SK-N-MC (cell line): ENCODE measurements at regions not wholly inside any gene's neighbourhood (a gene's known extent, or its start where the extent isn't known, plus 50 kb on each side); places are given as distances from the start of the nearest gene placed in this dataset.

ENCODE experiments used
- EZH2 ChIP-seq: fragments of 200-600 bp; sonication (generic); IDR thresholded peaks from one replicate; pipeline ENCODE4 v1.6.1; 2017; ENCODE audit warnings: antibody characterized with exemption
- POLR2AphosphoS5 ChIP-seq: IDR thresholded peaks from 2 replicates; pipeline ENCODE4 v1.6.1; 2012; ENCODE audit warnings: mild to moderate bottlenecking, low read depth, low read length, borderline replicate concordance

DNA sequence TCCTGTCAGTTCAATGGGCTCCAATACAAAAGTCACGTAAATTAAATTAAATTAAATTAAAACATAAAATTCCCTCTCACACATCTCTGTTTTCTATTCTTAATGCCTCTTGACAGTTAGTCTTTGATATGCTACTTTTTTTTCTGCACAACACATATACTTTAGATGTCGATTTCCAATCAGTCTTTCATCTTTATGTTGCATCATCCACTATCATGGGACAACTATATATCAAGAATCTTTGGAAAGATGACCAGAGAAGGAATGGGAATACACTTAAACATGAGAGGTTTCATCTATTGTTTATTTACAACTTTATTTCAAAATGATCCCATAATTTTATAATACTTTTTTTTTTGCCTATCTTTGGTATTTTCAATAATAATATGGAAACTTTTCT is 733.3 kb upstream of the FANCL start:
- TF ChIP-seq POLR2AphosphoS5: no peak
- TF ChIP-seq EZH2: no peak
